Breast epithelium (tissue), 4 donors: ENCODE measurements at regions not wholly inside any gene's neighbourhood (a gene's known extent, or its start where the extent isn't known, plus 50 kb on each side); places are given as distances from the start of the nearest gene placed in this dataset.

Experiments
- DNase-seq, 2 donors: peaks; one replicate each; pipeline ENCODE4 v3.0.0-alpha.2; 2019; ENCODE audit warnings: low spot score in 2 of 2
- H3K27ac ChIP-seq, 2 donors: fragments of 200-600 bp; sonication (generic) in 1 of 2; one replicate each; pipeline ENCODE4 v1.5.1; 2016 to 2019; ENCODE audit warnings: mild to moderate bottlenecking in 1 of 2
- H3K27me3 ChIP-seq, 2 donors: fragments of 200-600 bp; sonication (generic) in 1 of 2; one replicate each; pipeline versions ENCODE4 v1.5.1 to v1.6.0; 2017 to 2019; ENCODE audit warnings: control low read depth in 1 of 2, mild to moderate bottlenecking in 1 of 2
- H3K36me3 ChIP-seq: fragments of 200-600 bp; one replicate; pipeline ENCODE4 v1.5.1; 2019
- H3K4me1 ChIP-seq, 2 donors: fragments of 200-600 bp; sonication (generic); one replicate each; pipeline ENCODE4 v1.5.1; 2016 to 2019; ENCODE audit warnings: control low read depth in 1 of 2
- H3K4me3 ChIP-seq, 3 donors: fragments of 200-600 bp; sonication (generic); 1 replicate in 2 of 3; 2 replicates in 1 of 3; pipeline ENCODE4 v1.5.1; 2016 to 2019; ENCODE audit warnings: mild to moderate bottlenecking in 3 of 3, moderate library complexity in 2 of 3
- H3K9me3 ChIP-seq, 2 donors: fragments of 200-600 bp; sonication (generic) in 1 of 2; one replicate each; pipeline ENCODE4 v1.5.1; 2016 to 2019; ENCODE audit warnings: control low read depth in 1 of 2
- POLR2A ChIP-seq: fragments of 450-650 bp; IDR thresholded peaks from one replicate; pipeline ENCODE4 v1.6.1; 2016; ENCODE audit warnings: antibody characterized with exemption, mild to moderate bottlenecking, moderate library complexity
- POLR2AphosphoS5 ChIP-seq, 3 donors: sonication (generic); formaldehyde crosslinking; IDR thresholded peaks; one replicate each; pipeline ENCODE4 v1.6.1; 2017; ENCODE audit warnings: antibody characterized with exemption in 3 of 3
- intact Hi-C: fragments of 100-400 bp; cut with DNase I; formaldehyde crosslinking; loops from one replicate; pipeline ENCODE4 v1.15.1; 2023; ENCODE audit warnings: low total_unique reads
- TF ChIP-seq, protein P1 (sequence below), 3 donors: fragments of 450-650 bp; IDR thresholded peaks; one replicate each; pipeline ENCODE4 v1.5.1; 2016 to 2017; ENCODE audit warnings: antibody characterized with exemption in 3 of 3, mild to moderate bottlenecking in 3 of 3, moderate library complexity in 3 of 3

DNA sequence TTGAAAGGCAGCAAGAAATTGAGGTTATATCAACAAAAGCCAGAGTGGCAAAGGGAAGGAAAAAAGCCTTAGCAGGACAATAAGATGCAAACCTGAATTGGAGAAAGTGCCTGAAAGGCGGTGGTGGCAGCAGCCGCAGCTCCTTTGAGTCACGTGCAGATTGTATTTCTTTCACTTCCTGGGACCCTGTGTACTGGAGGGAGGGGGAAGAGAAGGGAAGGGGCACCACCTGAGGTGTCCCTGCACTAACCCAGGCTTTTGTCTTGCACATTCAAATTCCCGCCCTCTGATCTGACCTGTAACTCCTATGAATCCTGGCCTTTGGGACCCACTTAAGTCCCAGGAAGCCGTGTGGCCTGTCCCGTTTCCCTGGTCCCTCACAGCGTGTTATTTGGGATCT lies 326.1 kb upstream of the SKOR2 start:
- Histone ChIP-seq H3K36me3 (no peaks in the 10 kb centered on the region), H3K27ac (no peak overlapping the region), H3K4me1 (no peaks in the 10 kb centered on the region), H3K27me3 (no peaks in the 10 kb centered on the region), H3K9me3 (no peaks in the 10 kb centered on the region), H3K4me3 (no peak overlapping the region)
- no peak for DNase-seq
- TF ChIP-seq, protein P1, sequence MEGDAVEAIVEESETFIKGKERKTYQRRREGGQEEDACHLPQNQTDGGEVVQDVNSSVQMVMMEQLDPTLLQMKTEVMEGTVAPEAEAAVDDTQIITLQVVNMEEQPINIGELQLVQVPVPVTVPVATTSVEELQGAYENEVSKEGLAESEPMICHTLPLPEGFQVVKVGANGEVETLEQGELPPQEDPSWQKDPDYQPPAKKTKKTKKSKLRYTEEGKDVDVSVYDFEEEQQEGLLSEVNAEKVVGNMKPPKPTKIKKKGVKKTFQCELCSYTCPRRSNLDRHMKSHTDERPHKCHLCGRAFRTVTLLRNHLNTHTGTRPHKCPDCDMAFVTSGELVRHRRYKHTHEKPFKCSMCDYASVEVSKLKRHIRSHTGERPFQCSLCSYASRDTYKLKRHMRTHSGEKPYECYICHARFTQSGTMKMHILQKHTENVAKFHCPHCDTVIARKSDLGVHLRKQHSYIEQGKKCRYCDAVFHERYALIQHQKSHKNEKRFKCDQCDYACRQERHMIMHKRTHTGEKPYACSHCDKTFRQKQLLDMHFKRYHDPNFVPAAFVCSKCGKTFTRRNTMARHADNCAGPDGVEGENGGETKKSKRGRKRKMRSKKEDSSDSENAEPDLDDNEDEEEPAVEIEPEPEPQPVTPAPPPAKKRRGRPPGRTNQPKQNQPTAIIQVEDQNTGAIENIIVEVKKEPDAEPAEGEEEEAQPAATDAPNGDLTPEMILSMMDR (IDR thresholded peaks at IDR 0.05): no peak
- TF ChIP-seq POLR2AphosphoS5 (IDR thresholded peaks at IDR 0.05) (no peak), POLR2A (no peak)
- intact Hi-C loops: no loop called here

DNA sequence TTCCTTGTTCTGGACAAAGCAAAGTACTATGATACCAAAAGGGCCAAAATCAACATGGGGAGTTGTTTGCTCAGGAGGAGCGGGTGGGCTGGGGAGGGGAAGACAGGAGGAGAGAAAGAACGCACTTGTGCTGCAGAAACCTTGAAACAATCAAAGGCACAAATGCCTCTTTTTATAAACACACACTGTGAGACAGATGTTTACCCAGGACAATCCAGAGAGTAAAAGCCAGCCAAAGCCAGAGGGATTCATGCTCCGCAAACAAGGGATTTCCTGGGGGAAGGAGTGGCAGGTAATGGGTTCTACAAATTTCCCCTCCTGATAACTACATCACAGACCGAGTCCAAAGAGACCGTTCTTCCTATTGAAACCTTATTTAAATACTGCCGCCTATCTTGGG lies 323.5 kb upstream of the SKOR2 start:
- Histone ChIP-seq H3K4me1 (no peaks in the 10 kb centered on the region), H3K9me3 (no peaks in the 10 kb centered on the region), H3K27me3 (peaks cover 0 to 7% of the 10 kb centered on the region in 2 donors), H3K27ac (no peak overlapping the region), H3K36me3 (no peaks in the 10 kb centered on the region), H3K4me3 (no peak overlapping the region)
- no peak for TF ChIP-seq POLR2A
- TF ChIP-seq, protein P1 (IDR thresholded peaks at IDR 0.05): no peak
- no peak for TF ChIP-seq POLR2AphosphoS5 (IDR thresholded peaks at IDR 0.05)
- intact Hi-C loops: no loop called here
- no peak for DNase-seq

DNA sequence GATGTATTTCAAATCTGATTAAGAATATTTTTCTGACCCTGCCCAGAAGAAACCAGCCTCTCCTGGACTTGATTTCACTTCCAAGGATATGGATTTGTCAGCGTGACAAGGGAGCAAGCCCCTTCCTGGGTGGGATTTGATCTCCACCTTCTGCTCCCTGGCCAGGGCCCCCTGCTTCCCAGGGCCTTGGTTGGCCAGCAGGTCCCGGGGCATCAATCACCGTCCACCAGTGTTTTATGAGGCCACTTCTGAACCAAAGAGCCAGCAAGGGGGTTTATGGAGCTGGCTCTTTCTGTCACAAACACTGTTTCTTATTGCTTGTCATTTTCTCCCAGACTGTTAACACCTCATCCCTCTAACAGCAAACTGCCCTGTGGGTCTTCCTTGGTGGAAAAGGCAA lies 320.5 kb upstream of the SKOR2 start:
- intact Hi-C loops: no loop called here
- Histone ChIP-seq H3K9me3 (no peaks in the 10 kb centered on the region), H3K27ac (no peak overlapping the region), H3K27me3 (peaks cover 0 to 8% of the 10 kb centered on the region in 2 donors), H3K36me3 (no peaks in the 10 kb centered on the region), H3K4me1 (no peaks in the 10 kb centered on the region), H3K4me3 (no peak overlapping the region)
- TF ChIP-seq, protein P1 (IDR thresholded peaks at IDR 0.05): no peak
- no peak for TF ChIP-seq POLR2A
- TF ChIP-seq POLR2AphosphoS5 (IDR thresholded peaks at IDR 0.05): no peak
- DNase-seq: no peak

DNA sequence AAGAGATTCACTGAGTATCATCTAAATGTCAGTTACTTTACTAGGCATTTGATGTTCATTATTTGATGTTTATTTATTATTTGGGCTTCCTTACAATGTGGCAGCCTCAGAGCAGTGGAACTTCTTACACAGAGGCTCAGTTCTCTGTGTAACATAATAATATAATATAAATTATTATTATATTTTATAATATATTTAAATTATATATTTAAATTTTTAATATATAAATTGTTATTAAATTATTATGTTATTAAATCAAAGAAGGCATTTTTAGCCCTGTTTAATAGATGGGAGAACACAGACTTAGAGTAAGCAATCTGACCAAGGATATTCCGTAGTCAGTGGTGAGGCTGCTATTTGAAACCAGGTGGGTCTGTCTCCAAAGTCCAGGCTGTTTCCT lies 315.3 kb upstream of the SKOR2 start:
- peaks cover 4 to 5% of the 10 kb centered on the region in 2 donors for H3K9me3 ChIP-seq
- H3K27me3 ChIP-seq: peaks cover 0 to 8% of the 10 kb centered on the region in 2 donors
- intact Hi-C loops: no loop called here
- TF ChIP-seq POLR2AphosphoS5 (IDR thresholded peaks at IDR 0.05) (no peak), POLR2A (no peak)
- TF ChIP-seq, protein P1 (IDR thresholded peaks at IDR 0.05): no peak
- no peak for DNase-seq
- no peaks in the 10 kb centered on the region for H3K36me3 ChIP-seq
- H3K4me1 ChIP-seq: no peaks in the 10 kb centered on the region
- H3K4me3 ChIP-seq: no peak overlapping the region
- no peak overlapping the region for H3K27ac ChIP-seq

DNA sequence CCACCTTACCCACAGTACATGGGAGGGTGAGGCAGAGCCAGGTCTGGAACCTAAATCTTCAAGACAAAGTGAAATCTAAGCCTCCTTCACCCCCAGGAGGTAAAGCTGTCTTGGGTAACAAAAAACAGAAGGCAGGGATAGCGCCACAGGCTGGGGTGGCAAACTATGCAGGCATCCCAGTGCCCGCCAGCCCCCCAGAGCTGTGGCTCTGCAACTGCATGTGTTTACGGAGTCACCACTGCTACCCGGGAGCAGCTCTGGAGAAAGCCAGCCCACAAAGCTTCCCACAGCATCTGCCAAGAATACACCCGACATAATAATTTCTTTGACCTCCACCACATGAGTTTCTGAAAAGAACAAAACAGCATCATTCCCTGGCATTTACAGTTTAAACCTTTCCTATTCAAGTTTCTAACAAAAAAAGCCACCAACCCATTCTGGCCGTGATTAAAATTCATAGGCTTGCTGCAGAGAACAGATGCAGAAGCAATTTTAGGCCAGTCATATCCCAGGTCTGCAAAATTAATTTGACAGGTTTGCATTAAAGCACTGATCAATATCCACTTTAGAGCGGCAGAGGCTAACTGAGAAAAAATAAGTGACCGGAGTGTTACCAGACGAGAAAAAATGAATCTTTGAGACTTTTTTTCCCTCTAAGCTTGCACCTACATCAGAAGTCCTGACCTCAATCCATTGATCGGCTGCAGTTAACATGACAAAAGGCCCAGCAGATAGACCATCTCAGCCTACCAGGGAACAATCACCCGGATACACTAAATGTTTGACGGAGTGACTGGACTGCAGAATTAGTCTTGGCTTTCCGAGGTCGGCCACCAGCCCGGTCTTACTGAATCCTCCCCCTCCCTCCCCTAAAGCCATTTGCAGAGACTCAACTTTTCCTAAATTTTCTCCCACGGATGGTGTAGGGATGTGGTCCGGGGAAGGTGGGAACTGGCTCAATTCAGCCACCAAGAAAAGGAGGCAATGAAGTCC lies 309.6 kb upstream of the SKOR2 start:
- Histone ChIP-seq H3K27ac (no peak overlapping the region), H3K4me1 (no peaks in the 10 kb centered on the region)
- no peak for DNase-seq

More for the DNA sequence above, 309.6 kb upstream of the SKOR2 start:
- intact Hi-C loops: no loop called here
- Histone ChIP-seq H3K36me3 (no peaks in the 10 kb centered on the region), H3K27me3 (peaks cover 0 to 16% of the 10 kb centered on the region in 2 donors), H3K4me3 (no peak overlapping the region), H3K9me3 (peaks cover 4 to 5% of the 10 kb centered on the region in 2 donors)
- TF ChIP-seq, protein P1 (IDR thresholded peaks at IDR 0.05): no peak
- TF ChIP-seq POLR2AphosphoS5 (IDR thresholded peaks at IDR 0.05) (no peak), POLR2A (no peak)
